ENCODE measurements at regions not wholly inside any gene's neighbourhood (a gene's known extent, or its start where the extent isn't known, plus 50 kb on each side); places are given as distances from the start of the nearest gene placed in this dataset.

- peaks cover 11% of the 10 kb centered on the region; the same call in 1 of the 2 replicates for H3K4me1 Mint-ChIP-seq (ENCODE audit: low read depth)
- no peaks in the 10 kb centered on the region for H3K36me3 Mint-ChIP-seq (ENCODE audit: low read depth)
- no peaks in the 10 kb centered on the region for H3K9me3 Mint-ChIP-seq
- H3K4me3 Mint-ChIP-seq: no peak overlapping the region
- no peak for DNase-seq
- H3K27ac Mint-ChIP-seq: no peak overlapping the region
- no peak for TF ChIP-seq CTCF (IDR thresholded peaks at IDR 0.05)
- H3K27me3 Mint-ChIP-seq (ENCODE audit: insufficient read depth): peaks cover 2% of the 10 kb centered on the region
Measured at GRCh38 chrX:39581411-39581810, 516.3 kb downstream of the BCOR start.

- no peak for DNase-seq
- Mint-ChIP-seq H3K9me3 (no peaks in the 10 kb centered on the region), H3K27me3 (ENCODE audit: insufficient read depth) (peaks cover 1% of the 10 kb centered on the region; the same call in 1 of the 2 replicates), H3K4me3 (no peak overlapping the region), H3K4me1 (ENCODE audit: low read depth) (peaks cover 7% of the 10 kb centered on the region; the same call in 1 of the 2 replicates), H3K27ac (no peak overlapping the region), H3K36me3 (ENCODE audit: low read depth) (no peaks in the 10 kb centered on the region)
- no peak for TF ChIP-seq CTCF (IDR thresholded peaks at IDR 0.05)
Measured at GRCh38 chrX:39582091-39582490, 515.7 kb downstream of the BCOR start.

GRCh38 chrX:39582976-39583375, 514.8 kb downstream of the BCOR start:
- no peak overlapping the region for H3K4me3 Mint-ChIP-seq
- DNase-seq: no peak
- H3K4me1 Mint-ChIP-seq (ENCODE audit: low read depth): no peaks in the 10 kb centered on the region
- H3K36me3 Mint-ChIP-seq (ENCODE audit: low read depth): no peaks in the 10 kb centered on the region
- TF ChIP-seq CTCF (IDR thresholded peaks at IDR 0.05): no peak
- H3K27ac Mint-ChIP-seq: no peak overlapping the region
- H3K9me3 Mint-ChIP-seq: no peaks in the 10 kb centered on the region
- H3K27me3 Mint-ChIP-seq (ENCODE audit: insufficient read depth): peaks cover 1% of the 10 kb centered on the region; the same call in 1 of the 2 replicates

- H3K27me3 Mint-ChIP-seq (ENCODE audit: insufficient read depth): no peaks in the 10 kb centered on the region; the same call in none of the 2 replicates
- no peak overlapping the region for H3K4me3 Mint-ChIP-seq
- no peak for DNase-seq
- H3K36me3 Mint-ChIP-seq (ENCODE audit: low read depth): no peaks in the 10 kb centered on the region
- H3K9me3 Mint-ChIP-seq: no peaks in the 10 kb centered on the region
- no peak for TF ChIP-seq CTCF (IDR thresholded peaks at IDR 0.05)
- H3K27ac Mint-ChIP-seq: no peak overlapping the region
- no peaks in the 10 kb centered on the region for H3K4me1 Mint-ChIP-seq (ENCODE audit: low read depth)
Measured at GRCh38 chrX:39585808-39586207, 511.9 kb downstream of the BCOR start.

GRCh38 chrX:39586359-39586758, 511.4 kb downstream of the BCOR start:
- Mint-ChIP-seq H3K36me3 (ENCODE audit: low read depth) (no peaks in the 10 kb centered on the region), H3K27me3 (ENCODE audit: insufficient read depth) (peaks cover 2% of the 10 kb centered on the region), H3K4me3 (no peak overlapping the region), H3K27ac (no peak overlapping the region), H3K9me3 (no peaks in the 10 kb centered on the region), H3K4me1 (ENCODE audit: low read depth) (no peaks in the 10 kb centered on the region)
- DNase-seq: no peak
- TF ChIP-seq CTCF (IDR thresholded peaks at IDR 0.05): no peak

- Mint-ChIP-seq H3K4me1 (ENCODE audit: low read depth) (no peaks in the 10 kb centered on the region), H3K27ac (no peak overlapping the region), H3K27me3 (ENCODE audit: insufficient read depth) (peaks cover 2% of the 10 kb centered on the region), H3K4me3 (no peak overlapping the region), H3K36me3 (ENCODE audit: low read depth) (no peaks in the 10 kb centered on the region), H3K9me3 (no peaks in the 10 kb centered on the region)
- no peak for TF ChIP-seq CTCF (IDR thresholded peaks at IDR 0.05)
- no peak for DNase-seq
Measured at GRCh38 chrX:39591099-39591498, 506.7 kb downstream of the BCOR start.

All from HFFc6 (cell line).